ENCODE measurements at regions not wholly inside any gene's neighbourhood (a gene's known extent, or its start where the extent isn't known, plus 50 kb on each side); places are given as distances from the start of the nearest gene placed in this dataset.

DNA sequence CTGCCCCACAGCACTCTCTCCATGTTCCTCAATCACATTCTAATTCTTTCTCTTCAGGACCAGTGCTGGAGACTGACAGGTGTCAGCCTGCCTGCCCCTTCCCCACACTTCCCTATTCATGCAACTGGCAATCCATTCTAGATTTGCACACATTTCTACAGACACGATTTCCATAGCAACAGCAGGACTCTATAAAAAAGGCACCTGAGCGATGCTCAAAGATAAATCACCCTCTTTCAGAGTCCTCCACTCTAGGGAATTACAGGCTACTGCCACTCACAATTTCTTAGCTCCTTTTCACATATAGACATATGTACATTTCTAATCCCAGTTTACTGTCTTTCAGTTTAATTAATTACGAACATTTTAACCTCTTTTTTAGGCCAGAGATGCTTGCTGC, 118.1 kb upstream of the ANKRD1 start:
- no peak for FAIRE-seq

DNA sequence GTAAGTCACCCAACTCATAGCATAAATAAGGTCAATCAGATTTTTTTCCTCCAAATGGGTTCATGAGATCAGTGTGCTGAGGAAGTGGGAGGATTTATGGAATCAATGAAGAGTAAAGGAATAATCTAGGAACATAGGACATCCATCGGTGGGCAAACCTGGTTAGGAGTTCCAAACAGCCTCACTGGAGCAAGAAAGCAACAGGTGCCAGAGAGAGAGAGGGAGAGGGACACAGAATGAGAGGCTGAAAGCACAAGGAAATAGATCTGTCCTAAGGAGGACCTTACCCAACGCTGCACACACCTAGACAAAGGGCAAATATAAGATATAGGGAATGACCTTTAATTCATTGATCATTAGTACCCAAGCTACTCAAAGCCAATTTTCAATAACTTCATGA, 119.5 kb upstream of the ANKRD1 start:
- FAIRE-seq = no peak

DNA sequence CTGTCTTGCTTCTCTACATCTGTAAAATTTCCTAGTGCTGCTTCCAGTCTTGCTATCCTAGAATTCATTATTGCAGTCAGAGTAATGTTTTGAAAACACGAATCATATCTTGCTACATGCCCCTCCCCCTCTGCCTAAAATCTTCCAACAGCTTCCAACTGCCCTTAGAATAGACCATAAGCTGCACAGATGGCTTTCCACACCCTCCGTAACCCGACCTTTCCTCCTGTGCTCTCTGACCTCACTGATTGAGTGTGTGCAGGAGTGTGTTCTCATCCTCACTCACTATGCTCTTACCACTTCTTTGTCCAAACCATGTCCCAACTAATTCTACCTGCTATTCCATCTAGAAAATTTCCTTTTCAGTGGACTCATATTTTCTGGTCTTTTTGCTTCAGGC, 121.2 kb upstream of the ANKRD1 start:
- no peak for FAIRE-seq

- FAIRE-seq = no peak
These were observed 122.5 kb upstream of the ANKRD1 start for GRCh38 chr10:91043173-91043910.

- no peak for FAIRE-seq
These were observed 126.0 kb upstream of the ANKRD1 start for GRCh38 chr10:91046869-91047268.

- FAIRE-seq = no peak
These were observed 127.5 kb upstream of the ANKRD1 start for GRCh38 chr10:91048380-91048779.

DNA sequence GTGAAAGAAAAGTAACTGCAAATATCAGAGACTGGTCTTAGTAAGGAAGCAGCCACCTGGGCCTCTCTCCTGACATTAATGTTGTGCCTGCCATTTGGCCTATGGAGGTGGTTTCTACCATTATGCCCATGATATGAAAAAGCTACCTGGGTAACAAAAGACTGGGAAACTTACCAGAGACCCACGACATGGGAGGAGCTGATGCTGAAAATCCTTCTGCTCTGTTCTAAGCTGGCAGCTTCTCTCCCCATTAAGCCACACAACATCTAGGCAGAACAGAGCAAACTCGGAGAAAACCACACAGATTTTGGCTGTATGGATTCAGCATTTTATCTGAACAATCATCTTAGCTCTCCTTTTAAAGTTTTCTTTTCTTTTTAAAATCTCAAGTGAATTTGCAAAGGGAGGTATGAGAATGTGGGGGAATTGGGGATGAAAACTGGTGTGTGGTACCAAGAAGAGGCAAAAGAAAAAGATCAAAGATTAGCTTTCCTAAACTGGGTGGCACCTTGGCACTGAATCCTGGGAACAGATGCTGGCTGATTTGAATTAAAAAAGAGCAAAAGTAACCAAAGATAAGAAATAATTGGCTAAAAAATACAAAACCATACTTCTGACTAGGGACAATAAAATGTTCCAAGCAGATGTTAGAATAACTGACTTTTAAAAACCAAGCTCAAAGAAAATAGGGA, 128.6 kb upstream of the ANKRD1 start:
- no peak for FAIRE-seq

GRCh38 chr10:91049988-91050360, 129.1 kb upstream of the ANKRD1 start:
- FAIRE-seq = peak; percentile 83

GRCh38 chr10:91050371-91051034, 129.6 kb upstream of the ANKRD1 start:
- FAIRE-seq = no peak

DNA sequence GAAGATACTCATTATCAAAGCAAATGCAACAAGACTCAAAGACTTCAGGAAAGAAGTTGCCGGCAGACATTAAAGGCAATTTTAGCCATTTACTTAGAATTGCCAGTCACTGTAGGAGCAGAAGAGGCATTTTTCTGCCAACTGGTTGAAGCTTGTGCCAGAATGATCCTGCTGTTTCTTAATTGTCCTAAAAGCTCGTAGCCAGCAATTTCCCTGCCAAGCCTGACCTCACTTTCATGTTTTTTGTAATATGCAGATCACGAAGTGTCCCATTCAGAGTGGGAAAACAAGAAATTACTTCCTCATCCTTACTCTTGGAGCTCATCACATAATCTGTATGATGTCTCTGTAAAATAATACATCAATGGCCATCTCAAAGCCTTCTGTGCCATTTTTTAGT, 130.9 kb upstream of the ANKRD1 start:
- no peak for FAIRE-seq

DNA sequence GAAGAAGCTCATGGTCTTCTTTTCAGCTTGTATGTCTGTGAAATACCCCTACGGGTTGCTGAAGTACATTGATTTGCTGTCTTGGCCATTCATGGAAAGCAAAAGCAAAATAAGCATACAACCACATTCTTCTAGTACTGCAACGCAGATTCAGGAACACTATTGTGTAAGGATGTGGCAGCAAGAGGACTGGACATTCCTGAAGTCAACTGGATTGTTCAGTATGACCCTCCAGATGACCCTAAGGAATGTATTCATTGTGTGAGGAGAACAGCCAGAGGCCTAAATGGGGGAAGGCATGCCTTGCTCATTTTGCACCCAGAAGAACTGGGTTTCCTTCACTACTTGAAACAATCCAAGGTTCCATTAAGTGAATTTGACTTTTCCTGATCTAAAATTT, 133.4 kb upstream of the ANKRD1 start:
- no peak for FAIRE-seq

GRCh38 chr10:91061187-91061586, 140.3 kb upstream of the ANKRD1 start:
- FAIRE-seq = no peak

- no peak for FAIRE-seq
These were observed 140.7 kb upstream of the ANKRD1 start for GRCh38 chr10:91061608-91062007.

DNA sequence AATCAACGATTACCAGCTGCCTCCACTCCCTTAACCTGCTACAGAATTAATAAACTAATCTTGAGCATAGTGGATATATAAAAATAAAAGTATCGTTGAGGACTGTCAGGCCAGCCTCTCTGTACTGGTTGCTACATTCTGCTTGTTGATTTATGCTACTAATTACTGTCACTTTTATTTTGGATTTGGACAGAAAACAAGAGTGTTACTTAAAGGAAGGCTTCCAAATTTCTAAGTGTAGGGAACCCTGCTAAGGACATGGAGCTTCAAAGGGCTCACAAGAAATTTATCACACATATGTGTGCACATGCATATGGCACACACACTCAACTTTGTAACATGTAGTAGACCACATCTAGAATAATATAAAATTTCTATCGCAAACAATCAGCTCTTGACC, 141.2 kb upstream of the ANKRD1 start:
- FAIRE-seq = no peak

DNA sequence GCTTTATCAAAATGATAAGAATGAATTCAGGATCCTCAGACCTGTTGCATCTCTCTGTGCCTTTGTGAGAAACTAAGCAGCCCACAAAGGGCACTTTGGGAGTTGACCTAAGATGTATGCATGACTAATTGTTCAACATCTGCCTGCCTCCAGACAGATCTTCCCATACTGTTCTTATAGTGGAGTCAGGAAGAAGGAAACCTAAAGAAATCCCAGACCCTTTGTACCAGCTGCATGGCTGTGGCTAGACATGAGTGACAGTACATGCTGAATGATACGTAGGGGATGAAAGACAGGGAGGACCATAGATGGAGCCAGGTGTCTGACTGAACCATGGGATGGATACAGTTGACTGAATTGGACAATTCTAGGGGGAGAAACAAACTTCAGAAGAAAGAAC, 148.7 kb upstream of the PCGF5 start:
- no peak for FAIRE-seq

DNA sequence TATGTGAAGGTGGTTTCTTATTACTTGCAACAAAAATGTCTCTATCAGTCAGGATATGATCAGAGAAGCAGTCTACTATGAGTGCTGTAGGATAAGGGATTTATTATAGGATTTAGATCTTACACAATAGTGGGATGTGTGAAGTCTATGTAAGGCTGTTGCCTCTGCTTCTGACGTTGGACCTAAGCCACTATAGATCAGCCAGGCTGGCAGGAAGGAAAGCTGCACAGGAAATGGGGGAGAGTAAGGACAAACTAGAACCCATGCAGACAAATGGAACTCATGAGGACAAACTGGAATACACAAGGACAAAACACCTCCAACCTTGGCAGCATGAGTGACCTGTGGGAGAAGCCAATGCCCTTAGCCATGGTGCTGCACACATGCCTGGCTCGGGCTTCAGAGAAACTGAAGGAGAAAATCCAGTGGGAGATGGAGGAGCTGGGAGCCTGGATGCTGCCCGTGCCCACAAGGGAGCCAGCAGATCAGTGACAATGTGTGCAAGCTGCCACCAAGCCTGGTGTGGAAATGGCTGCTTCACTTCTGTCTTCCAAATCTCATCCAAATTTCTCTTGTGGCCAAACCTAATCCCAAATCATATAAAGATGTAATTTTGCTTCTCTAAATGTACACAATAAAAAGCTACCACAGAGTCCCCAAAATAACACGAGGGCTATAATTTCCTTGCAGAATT, 147.0 kb upstream of the PCGF5 start:
- no peak for FAIRE-seq

DNA sequence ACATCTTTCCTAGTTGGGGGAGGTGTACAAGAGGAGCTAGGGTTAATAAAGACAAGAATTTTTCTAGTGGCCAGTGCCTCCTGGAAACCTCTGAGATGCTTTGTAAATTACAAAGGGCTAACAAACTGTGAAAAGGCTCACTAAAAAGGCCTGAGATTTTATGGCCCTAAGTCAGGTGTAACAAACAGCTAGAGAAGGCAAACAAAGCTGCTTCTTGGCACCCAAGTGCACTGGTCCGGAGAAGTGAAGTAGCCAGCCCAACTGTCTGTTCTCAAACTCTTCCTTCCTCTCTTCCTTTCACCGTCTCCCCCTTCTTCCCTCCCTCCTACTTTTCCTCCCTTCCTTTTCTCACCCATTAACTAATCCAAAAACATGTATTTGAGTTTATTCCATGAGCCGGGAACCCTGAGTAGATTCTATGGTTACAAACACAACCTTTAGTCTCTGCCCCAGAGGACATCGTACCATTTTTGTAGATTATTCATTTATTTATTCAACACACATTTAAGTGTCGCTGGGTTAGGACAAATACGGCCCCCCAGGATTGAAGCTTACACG, 143.4 kb upstream of the PCGF5 start:
- no peak for FAIRE-seq

DNA sequence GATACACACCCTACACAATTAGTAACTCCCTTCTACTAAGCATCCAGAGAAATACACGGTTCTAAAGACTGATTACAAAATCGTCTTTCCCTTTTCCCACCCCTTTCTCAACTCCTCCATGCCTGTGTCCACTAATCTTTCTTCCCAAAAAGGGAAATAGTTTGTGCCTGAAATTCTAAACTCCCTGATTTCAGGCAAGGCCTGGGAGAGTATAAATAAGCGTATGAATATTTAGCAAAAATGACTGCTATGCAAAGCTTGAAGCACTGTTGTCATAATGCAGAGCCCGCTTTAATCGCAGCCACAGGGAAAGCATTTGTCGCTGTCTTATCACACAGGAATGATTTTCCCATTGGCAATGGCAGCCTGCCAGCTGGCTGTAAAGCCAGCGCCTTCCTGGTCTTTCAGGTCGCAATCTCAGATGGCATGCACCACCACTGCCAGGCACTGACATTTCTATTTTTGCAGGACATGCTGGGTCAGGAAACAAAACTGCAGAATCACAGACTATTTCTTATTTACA, 142.9 kb upstream of the PCGF5 start:
- no peak for FAIRE-seq

DNA sequence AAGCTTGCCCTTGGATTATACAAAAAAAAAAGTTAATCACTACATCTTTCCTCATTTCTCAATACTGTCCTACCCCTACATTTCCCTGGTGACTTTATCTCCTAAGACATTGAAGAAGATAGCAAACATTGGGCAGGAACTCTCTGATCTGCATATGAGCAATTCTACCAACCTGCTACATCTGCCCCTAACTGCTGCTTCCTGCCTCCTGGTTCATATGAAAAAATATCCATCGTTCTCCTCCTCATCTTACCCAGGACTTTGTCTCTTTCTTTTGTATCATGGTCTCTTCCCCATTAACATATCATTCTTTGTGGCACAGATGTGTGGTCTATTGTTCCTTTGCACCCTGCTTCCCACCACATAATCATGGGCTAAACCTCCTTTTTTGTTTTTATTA, 139.7 kb upstream of the PCGF5 start:
- FAIRE-seq = no peak

DNA sequence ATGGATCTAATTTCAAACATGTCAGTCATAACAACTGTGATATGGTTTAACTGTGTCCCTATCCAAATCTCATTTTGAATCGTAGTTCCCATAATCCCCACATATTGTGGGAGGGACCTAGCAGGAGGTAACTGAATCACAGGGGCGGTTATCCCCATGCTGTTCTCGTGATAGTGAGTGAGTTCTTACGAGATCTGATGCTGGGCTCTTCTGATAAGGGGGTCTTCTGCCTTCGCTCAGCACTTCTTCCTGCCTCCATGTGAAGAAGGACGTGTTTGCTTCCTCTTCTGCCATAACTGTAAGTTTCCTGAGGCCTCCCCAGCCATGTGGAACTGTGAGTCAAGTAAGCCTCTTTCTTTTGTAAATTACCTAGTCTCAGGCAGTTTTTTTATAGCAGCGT, 138.0 kb upstream of the PCGF5 start:
- no peak for FAIRE-seq

GRCh38 chr10:91088300-91089140, 131.9 kb upstream of the PCGF5 start:
- FAIRE-seq = no peak

Data from endometrium (tissue), 2 donors.